Mesothelial cell of epicardium (in vitro differentiated cells): ENCODE measurements at regions not wholly inside any gene's neighbourhood (a gene's known extent, or its start where the extent isn't known, plus 50 kb on each side); places are given as distances from the start of the nearest gene placed in this dataset.

Source experiments
- DNase-seq, 2 experiments: peaks; one replicate each; pipeline ENCODE4 v3.0.0; 2021; ENCODE audit warnings: low spot score in 2 of 2; ENCODE audit not compliant: unreplicated experiment in 2 of 2
- H3K27ac Mint-ChIP-seq: 2 replicates; pipeline ENCODE4 v1.8.0; 2021; ENCODE audit warnings: mixed read lengths
- H3K27me3 Mint-ChIP-seq: 2 replicates; pipeline ENCODE4 v1.8.0; 2021; ENCODE audit warnings: low read depth, mixed read lengths
- H3K36me3 Mint-ChIP-seq: 2 replicates; pipeline ENCODE4 v1.8.0; 2021; ENCODE audit warnings: mixed read lengths
- H3K4me1 Mint-ChIP-seq: 2 replicates; pipeline ENCODE4 v1.8.0; 2021; ENCODE audit warnings: mixed read lengths
- H3K4me3 Mint-ChIP-seq: 2 replicates; pipeline ENCODE4 v1.8.0; 2021; ENCODE audit warnings: mild to moderate bottlenecking, moderate library complexity, mixed read lengths
- H3K9me3 Mint-ChIP-seq: 2 replicates; pipeline ENCODE4 v1.8.0; 2021; ENCODE audit warnings: mixed read lengths
- CTCF ChIP-seq: fragments of 200-600 bp; sonication (generic); IDR thresholded peaks from one replicate; pipeline ENCODE4 v1.5.0; 2021; ENCODE audit warnings: antibody characterized with exemption; ENCODE audit not compliant: unreplicated experiment

GRCh38 chr10:10385831-10386230, 631.8 kb upstream of the CELF2 start:
- Mint-ChIP-seq H3K4me3 (no peak overlapping the region), H3K27ac (no peak overlapping the region), H3K36me3 (no peaks in the 10 kb centered on the region), H3K27me3 (peaks cover 1% of the 10 kb centered on the region), H3K9me3 (peaks cover 5% of the 10 kb centered on the region), H3K4me1 (no peaks in the 10 kb centered on the region)
- no peak for DNase-seq
- no peak for TF ChIP-seq CTCF

- Mint-ChIP-seq H3K4me1 (no peaks in the 10 kb centered on the region), H3K27ac (no peak overlapping the region), H3K9me3 (no peaks in the 10 kb centered on the region), H3K4me3 (no peak overlapping the region), H3K36me3 (no peaks in the 10 kb centered on the region), H3K27me3 (peaks cover 1% of the 10 kb centered on the region)
- no peak for TF ChIP-seq CTCF
- no peak for DNase-seq
These were observed 628.5 kb upstream of the CELF2 start for GRCh38 chr10:10389182-10389581.

- TF ChIP-seq CTCF = no peak
- H3K4me3 Mint-ChIP-seq = no peak overlapping the region
- no peak for DNase-seq
- H3K4me1 Mint-ChIP-seq = no peaks in the 10 kb centered on the region
- H3K27ac Mint-ChIP-seq = no peak overlapping the region
- no peaks in the 10 kb centered on the region for H3K27me3 Mint-ChIP-seq
- no peaks in the 10 kb centered on the region for H3K36me3 Mint-ChIP-seq
- H3K9me3 Mint-ChIP-seq = peaks cover 21% of the 10 kb centered on the region
These were observed 625.2 kb upstream of the CELF2 start for GRCh38 chr10:10392511-10392910.

- Mint-ChIP-seq H3K9me3 (peaks cover 36% of the 10 kb centered on the region), H3K36me3 (peaks cover 2% of the 10 kb centered on the region), H3K4me1 (no peaks in the 10 kb centered on the region), H3K27ac (no peak overlapping the region), H3K27me3 (no peaks in the 10 kb centered on the region), H3K4me3 (no peak overlapping the region)
- DNase-seq = no peak
- TF ChIP-seq CTCF = no peak
These were observed 622.6 kb upstream of the CELF2 start for GRCh38 chr10:10394933-10395658.

GRCh38 chr10:10396601-10397000, 621.1 kb upstream of the CELF2 start:
- H3K4me3 Mint-ChIP-seq = no peak overlapping the region
- no peaks in the 10 kb centered on the region for H3K27me3 Mint-ChIP-seq
- H3K4me1 Mint-ChIP-seq = no peaks in the 10 kb centered on the region
- DNase-seq = no peak
- no peak for TF ChIP-seq CTCF
- no peak overlapping the region for H3K27ac Mint-ChIP-seq
- H3K36me3 Mint-ChIP-seq = peaks cover 2% of the 10 kb centered on the region
- peaks cover 36% of the 10 kb centered on the region for H3K9me3 Mint-ChIP-seq

GRCh38 chr10:10397906-10398305, 619.8 kb upstream of the CELF2 start:
- Mint-ChIP-seq H3K4me3 (no peak overlapping the region), H3K36me3 (peaks cover 2% of the 10 kb centered on the region), H3K4me1 (no peaks in the 10 kb centered on the region), H3K27me3 (no peaks in the 10 kb centered on the region), H3K9me3 (peaks cover 36% of the 10 kb centered on the region), H3K27ac (no peak overlapping the region)
- DNase-seq = no peak
- TF ChIP-seq CTCF = no peak
